Prostate gland (tissue), 2 donors: ENCODE measurements at regions not wholly inside any gene's neighbourhood (a gene's known extent, or its start where the extent isn't known, plus 50 kb on each side); places are given as distances from the start of the nearest gene placed in this dataset.

ENCODE experiments used
- DNase-seq: peaks from one replicate; pipeline ENCODE4 v3.0.0-alpha.2; 2019; ENCODE audit warnings: low spot score
- H3K27ac ChIP-seq, 2 donors: fragments of 200-600 bp; sonication (generic); 2 replicates each; pipeline ENCODE4 v1.5.1; 2017 to 2019
- H3K27me3 ChIP-seq: fragments of 200-600 bp; sonication (generic); replicated peaks from 2 replicates; pipeline ENCODE4 v1.5.1; 2019; ENCODE audit not compliant: insufficient read depth
- H3K36me3 ChIP-seq, 2 donors: fragments of 200-600 bp; sonication (generic); 1 replicate in 1 of 2; 2 replicates in 1 of 2; pipeline versions ENCODE4 v1.5.1 to v1.8.1; 2017 to 2019
- H3K4me1 ChIP-seq: fragments of 200-600 bp; sonication (generic); replicated peaks from 2 replicates; pipeline ENCODE4 v1.5.1; 2019
- H3K4me3 ChIP-seq, 2 donors: fragments of 200-600 bp; sonication (generic); 2 replicates each; pipeline ENCODE4 v1.5.1; 2017 to 2019
- H3K9me3 ChIP-seq: fragments of 200-600 bp; sonication (generic); 2 replicates; pipeline ENCODE4 v1.5.1; 2017
- CTCF ChIP-seq, 4 experiments: fragments of 200-600 bp in 2 of 4; fragments of 450-650 bp in 2 of 4; sonication (generic) in 2 of 4; IDR thresholded peaks; 1 replicate in 3 of 4; 2 replicates in 1 of 4; pipeline ENCODE4 v1.5.1; 2016 to 2019; ENCODE audit warnings: antibody characterized with exemption in 4 of 4, mild to moderate bottlenecking in 2 of 4, moderate library complexity in 2 of 4
- POLR2A ChIP-seq: fragments of 450-650 bp; IDR thresholded peaks from one replicate; pipeline ENCODE4 v1.6.1; 2016; ENCODE audit warnings: antibody characterized with exemption, mild to moderate bottlenecking
- POLR2AphosphoS5 ChIP-seq: sonication (generic); formaldehyde crosslinking; IDR thresholded peaks from one replicate; pipeline ENCODE4 v1.6.1; 2017; ENCODE audit warnings: antibody characterized with exemption
- WGBS: methylation state at CpG from one replicate; pipeline ENCODE4 v1.1.5; 2018; 5-methylcytosine and 5-hydroxymethylcytosine counted together
- intact Hi-C: fragments of 100-400 bp; cut with DNase I; formaldehyde crosslinking; loops from one replicate; pipeline ENCODE4 v1.14.2; 2022

- Histone ChIP-seq H3K36me3 (no peaks in the 10 kb centered on the region), H3K27ac (no peak overlapping the region), H3K9me3 (no peaks in the 10 kb centered on the region), H3K4me3 (no peak overlapping the region), H3K4me1 (no peaks in the 10 kb centered on the region), H3K27me3 (peaks cover 4% of the 10 kb centered on the region)
- intact Hi-C loops, result no loop called here
- DNase-seq, result no peak
- no peak for TF ChIP-seq POLR2AphosphoS5
- TF ChIP-seq CTCF (IDR thresholded peaks at IDR 0.05), result no peak
- TF ChIP-seq POLR2A, result no peak
- WGBS, result 85% methylated on average over 3 of the region's 3 CpGs
Observed at GRCh38 chr17:33421933-33422332, 128.8 kb upstream of the ASIC2 start.

GRCh38 chr17:33433581-33433980, 140.5 kb upstream of the ASIC2 start:
- Histone ChIP-seq H3K9me3 (no peaks in the 10 kb centered on the region), H3K36me3 (no peaks in the 10 kb centered on the region), H3K4me1 (no peaks in the 10 kb centered on the region), H3K27me3 (no peaks in the 10 kb centered on the region), H3K27ac (no peak overlapping the region), H3K4me3 (no peak overlapping the region)
- DNase-seq, result no peak
- 73% methylated on average over 6 of the region's 6 CpGs for WGBS
- intact Hi-C loops, result no loop called here
- TF ChIP-seq CTCF (IDR thresholded peaks at IDR 0.05) (no peak), POLR2A (no peak)

- H3K27me3 ChIP-seq, result no peaks in the 10 kb centered on the region
- no peak for TF ChIP-seq CTCF (IDR thresholded peaks at IDR 0.05)
- TF ChIP-seq POLR2AphosphoS5, result no peak
- no peak for TF ChIP-seq POLR2A
- no peak overlapping the region for H3K4me3 ChIP-seq
- no peak overlapping the region for H3K27ac ChIP-seq
- no peaks in the 10 kb centered on the region for H3K36me3 ChIP-seq
- no peak for DNase-seq
- no peaks in the 10 kb centered on the region for H3K4me1 ChIP-seq
- intact Hi-C loops, result no loop called here
- H3K9me3 ChIP-seq, result no peaks in the 10 kb centered on the region
Observed at GRCh38 chr17:33434841-33435240, 141.7 kb upstream of the ASIC2 start.

GRCh38 chr17:33435721-33436301, 142.7 kb upstream of the ASIC2 start:
- Histone ChIP-seq H3K27ac (no peak overlapping the region), H3K27me3 (no peaks in the 10 kb centered on the region), H3K4me1 (no peaks in the 10 kb centered on the region), H3K4me3 (no peak overlapping the region), H3K36me3 (no peaks in the 10 kb centered on the region), H3K9me3 (no peaks in the 10 kb centered on the region)
- TF ChIP-seq POLR2A (no peak), CTCF (IDR thresholded peaks at IDR 0.05) (no peak), POLR2AphosphoS5 (no peak)
- DNase-seq, result no peak
- intact Hi-C loops, result no loop called here
- 48% methylated on average over 2 of the region's 2 CpGs for WGBS

GRCh38 chr17:33436321-33436720, 143.2 kb upstream of the ASIC2 start:
- TF ChIP-seq POLR2A (no peak), CTCF (IDR thresholded peaks at IDR 0.05) (no peak), POLR2AphosphoS5 (no peak)

More at GRCh38 chr17:33436321-33436720, 143.2 kb upstream of the ASIC2 start:
- WGBS, result 55% methylated on average over 3 of the region's 3 CpGs
- no peak overlapping the region for H3K4me3 ChIP-seq
- no peaks in the 10 kb centered on the region for H3K36me3 ChIP-seq
- no peak for DNase-seq
- H3K4me1 ChIP-seq, result no peaks in the 10 kb centered on the region
- H3K27me3 ChIP-seq, result no peaks in the 10 kb centered on the region
- H3K27ac ChIP-seq, result no peak overlapping the region
- H3K9me3 ChIP-seq, result no peaks in the 10 kb centered on the region
- intact Hi-C loops, result no loop called here
